H1 (cell line): ENCODE measurements at regions not wholly inside any gene's neighbourhood (a gene's known extent, or its start where the extent isn't known, plus 50 kb on each side); places are given as distances from the start of the nearest gene placed in this dataset.

Experiments
- CTCF ChIA-PET: fragments of 300-600 bp; sonication (Branson Sonifier 250); formaldehyde crosslinking; loops from one replicate; lab custom pipeline; 2021; ENCODE audit not compliant: partially characterized antibody; lab: Charles Lee
- POLR2A ChIA-PET: fragments of 300-600 bp; sonication (Branson Sonifier 250); formaldehyde crosslinking; loops from one replicate; lab custom pipeline; 2021; ENCODE audit warnings: inconsistent platforms; ENCODE audit not compliant: partially characterized antibody; lab: Charles Lee
- DNase-seq, 2 experiments: peaks; one replicate each; pipeline versions ENCODE4 v3.0.0 to v3.0.0-alpha.2; 2010 to 2022; ENCODE audit warnings: low spot score in 2 of 2, low read depth in 1 of 2, mixed read lengths in 1 of 2
- FAIRE-seq: peaks from 2 replicates; lab custom pipeline; 2011; peaks lifted over from hg19 to GRCh38; lab: Jason Lieb, UNC
- H2AFZ ChIP-seq: 2 replicates; pipeline ENCODE4 v1.8.1; 2012; ENCODE audit warnings: low read length, inconsistent platforms
- H2AK5ac ChIP-seq: 2 replicates; pipeline ENCODE4 v1.6.1; 2013; ENCODE audit warnings: low read depth, low read length
- H2BK120ac ChIP-seq: replicated peaks from 2 replicates; pipeline ENCODE3; 2013; ENCODE audit warnings: low read depth, low read length, inconsistent platforms
- H2BK12ac ChIP-seq: 2 replicates; pipeline ENCODE4 v1.6.1; 2013; ENCODE audit warnings: low read depth, low read length
- H2BK15ac ChIP-seq: 2 replicates; pipeline ENCODE4 v1.6.1; 2013; ENCODE audit warnings: low read length
- H2BK20ac ChIP-seq: 2 replicates; pipeline ENCODE4 v1.6.1; 2013; ENCODE audit warnings: low read length
- H2BK5ac ChIP-seq: 2 replicates; pipeline ENCODE4 v1.6.1; 2013; ENCODE audit warnings: low read depth, low read length
- H3K14ac ChIP-seq: 2 replicates; pipeline ENCODE4 v1.6.1; 2013; ENCODE audit warnings: inconsistent platforms; ENCODE audit not compliant: insufficient read length
- H3K18ac ChIP-seq: 2 replicates; pipeline ENCODE4 v1.6.1; 2013; ENCODE audit warnings: low read length; ENCODE audit errors: extremely low read depth
- H3K23ac ChIP-seq: 2 replicates; pipeline ENCODE4 v1.6.1; 2013; ENCODE audit warnings: inconsistent platforms; ENCODE audit not compliant: insufficient read length
- H3K23me2 ChIP-seq: 2 replicates; pipeline ENCODE4 v1.6.1; 2013; ENCODE audit warnings: low read depth, low read length
- H3K27ac ChIP-seq: 2 replicates; pipeline ENCODE4 v1.6.1; 2011; ENCODE audit warnings: low read depth, low read length, inconsistent platforms
- H3K27me3 ChIP-seq, 4 experiments: replicated peaks in 1 of 4; 1 replicate in 1 of 4; 2 replicates in 3 of 4; pipeline versions ENCODE4 v1.6.1 to v1.8.1; 2011 to 2013; ENCODE audit warnings: low read length in 3 of 4, mild to moderate bottlenecking in 3 of 4, inconsistent platforms in 2 of 4, mixed read lengths in 2 of 4, moderate library complexity in 1 of 4; ENCODE audit not compliant: control insufficient read depth in 3 of 4, insufficient read depth in 3 of 4; ENCODE audit errors: extremely low read depth in 1 of 4
- H3K36me3 ChIP-seq, 4 experiments: 2 replicates each; pipeline versions ENCODE4 v1.6.1 to v1.8.1; 2011 to 2013; ENCODE audit warnings: mild to moderate bottlenecking in 4 of 4, low read length in 3 of 4, moderate library complexity in 2 of 4, control low read depth in 1 of 4, inconsistent platforms in 1 of 4; ENCODE audit not compliant: insufficient read depth in 4 of 4, control insufficient read depth in 2 of 4
- H3K4ac ChIP-seq: replicated peaks from 2 replicates; pipeline ENCODE3; 2013; ENCODE audit warnings: low read length, low read depth, mixed read lengths, inconsistent platforms; ENCODE audit not compliant: insufficient read length
- H3K4me1 ChIP-seq, 4 experiments: replicated peaks in 1 of 4; 1 replicate in 1 of 4; 2 replicates in 3 of 4; pipeline versions ENCODE4 v1.6.1 to v1.8.1; 2011 to 2013; ENCODE audit warnings: low read length in 3 of 4, inconsistent platforms in 2 of 4, mixed read lengths in 1 of 4; ENCODE audit not compliant: insufficient read depth in 4 of 4, control insufficient read depth in 3 of 4
- H3K4me2 ChIP-seq, 2 experiments: 2 replicates each; pipeline versions ENCODE4 v1.6.1 to v1.8.1; 2011 to 2013; ENCODE audit warnings: low read depth in 2 of 2, low read length in 2 of 2, control low read depth in 1 of 2, inconsistent platforms in 1 of 2, mild to moderate bottlenecking in 1 of 2; ENCODE audit not compliant: insufficient read depth in 1 of 2
- H3K4me3 ChIP-seq, 4 experiments: fragments of 200-600, 300-600 bp in 1 of 4; sonication (generic), shearing (Covaris generic), sonication (Bioruptor Twin) in 1 of 4; 2 replicates each; pipeline versions ENCODE4 v1.5.1 to v1.8.1; 2011 to 2016; ENCODE audit warnings: low read length in 4 of 4, low read depth in 3 of 4, control low read depth in 2 of 4, inconsistent platforms in 2 of 4, mild to moderate bottlenecking in 2 of 4, mixed read lengths in 1 of 4, moderate library complexity in 1 of 4; ENCODE audit not compliant: insufficient read depth in 2 of 4; ENCODE audit errors: extremely low read depth in 1 of 4
- H3K56ac ChIP-seq: replicated peaks from 2 replicates; pipeline ENCODE3; 2013; ENCODE audit warnings: low read depth, mild to moderate bottlenecking, mixed read lengths, low read length, inconsistent platforms; ENCODE audit not compliant: insufficient read length
- H3K79me1 ChIP-seq: 2 replicates; pipeline ENCODE4 v1.6.1; 2013; ENCODE audit warnings: low read depth, low read length, control low read depth
- H3K79me2 ChIP-seq, 2 experiments: 2 replicates each; pipeline versions ENCODE4 v1.6.1 to v1.8.1; 2012 to 2013; ENCODE audit warnings: low read length in 2 of 2, mild to moderate bottlenecking in 2 of 2, inconsistent platforms in 1 of 2; ENCODE audit not compliant: insufficient read depth in 2 of 2, control insufficient read depth in 1 of 2
- H3K9ac ChIP-seq, 4 experiments: replicated peaks in 1 of 4; 1 replicate in 1 of 4; 2 replicates in 3 of 4; pipeline versions ENCODE4 v1.6.1 to v1.8.1; 2011 to 2013; ENCODE audit warnings: low read depth in 3 of 4, low read length in 3 of 4, control low read depth in 2 of 4, mild to moderate bottlenecking in 2 of 4, moderate library complexity in 2 of 4, inconsistent platforms in 1 of 4; ENCODE audit errors: extremely low read depth in 1 of 4
- H3K9me3 ChIP-seq, 2 experiments: 2 replicates each; pipeline versions ENCODE4 v1.6.1 to v1.8.1; 2012 to 2013; ENCODE audit warnings: mild to moderate bottlenecking in 2 of 2, moderate library complexity in 2 of 2, control low read depth in 1 of 2, inconsistent platforms in 1 of 2, low read depth in 1 of 2, low read length in 1 of 2, mixed read lengths in 1 of 2; ENCODE audit not compliant: insufficient read depth in 2 of 2
- H4K20me1 ChIP-seq, 2 experiments: replicated peaks in 1 of 2; 2 replicates each; pipeline versions ENCODE3 to v1.8.1; 2011 to 2013; ENCODE audit warnings: inconsistent platforms in 2 of 2, low read length in 2 of 2, mild to moderate bottlenecking in 1 of 2; ENCODE audit not compliant: insufficient read depth in 2 of 2, control insufficient read depth in 1 of 2
- H4K5ac ChIP-seq: 2 replicates; pipeline ENCODE4 v1.6.1; 2013; ENCODE audit warnings: low read length, low read depth, mixed read lengths, inconsistent platforms; ENCODE audit not compliant: insufficient read length
- H4K8ac ChIP-seq: 2 replicates; pipeline ENCODE4 v1.8.0; 2013; ENCODE audit warnings: mild to moderate bottlenecking, moderate library complexity, low read length, inconsistent platforms; ENCODE audit not compliant: insufficient read depth; ENCODE audit errors: extremely low read depth
- H4K91ac ChIP-seq: replicated peaks from 2 replicates; pipeline ENCODE3; 2013; ENCODE audit warnings: low read length, mixed read lengths, inconsistent platforms; ENCODE audit not compliant: insufficient read length
- BCL11A ChIP-seq, 2 experiments: IDR thresholded peaks; one replicate each; pipeline ENCODE4 v1.6.1; 2011; ENCODE audit warnings: low read depth in 2 of 2, low read length in 2 of 2, mild to moderate bottlenecking in 2 of 2
- BRCA1 ChIP-seq: IDR thresholded peaks from 2 replicates; pipeline ENCODE4 v1.6.1; 2012; ENCODE audit warnings: low read depth, low read length, improper control_type of control experiment
- KDM1A ChIP-seq: fragments of 200-600, 300-600 bp; sonication (generic); IDR thresholded peaks from 2 replicates; pipeline ENCODE4 v1.7.1; 2016; ENCODE audit warnings: mild to moderate bottlenecking, low read length, borderline replicate concordance
- MAFK ChIP-seq: IDR thresholded peaks from 2 replicates; pipeline ENCODE4 v1.6.1; 2012; ENCODE audit warnings: low read depth, mild to moderate bottlenecking, improper control_type of control experiment, low read length
- RBBP5 ChIP-seq: IDR thresholded peaks from 2 replicates; pipeline ENCODE4 v1.7.1; 2012; ENCODE audit warnings: low read depth, mild to moderate bottlenecking, inconsistent platforms, low read length, moderate library complexity, borderline replicate concordance
- SRF ChIP-seq: IDR thresholded peaks from 2 replicates; pipeline ENCODE4 v1.6.1; 2011; ENCODE audit warnings: mild to moderate bottlenecking, low read depth, low read length, moderate library complexity
- WGBS, 2 experiments: shearing (Covaris generic) in 1 of 2; methylation state at CpG; one replicate each; pipeline versions ENCODE4 v1.1.6 to v1.1.7; 2013 to 2015; ENCODE audit warnings: low lambda C conversion rate in 2 of 2, mixed read lengths in 2 of 2, inconsistent platforms in 1 of 2, low coverage in 1 of 2, missing lambda C conversion rate in 1 of 2; ENCODE audit not compliant: insufficient replicate concordance in 2 of 2, insufficient coverage in 1 of 2, insufficient read length in 1 of 2; ENCODE audit errors: extremely low coverage in 1 of 2, missing lambda C conversion rate in 1 of 2; 5-methylcytosine and 5-hydroxymethylcytosine counted together

GRCh38 chr3:59578129-59578528 is 528.3 kb upstream of the CFAP20DC start:
- no peak overlapping the region for H4K8ac ChIP-seq
- TF ChIP-seq RBBP5 (no peak), BRCA1 (no peak), SRF (no peak), BCL11A (IDR thresholded peaks at IDR 0.05; ENCODE audit: low read depth in 2 of 2, low read length in 2 of 2) (no peak), MAFK (no peak), KDM1A (no peak)

More at GRCh38 chr3:59578129-59578528, 528.3 kb upstream of the CFAP20DC start:
- Histone ChIP-seq H3K56ac (no peak overlapping the region), H4K91ac (no peak overlapping the region), H3K27ac (no peak overlapping the region), H3K4ac (no peak overlapping the region), H3K9me3 (0 out of 4 replicates have a peak, but pooled peaks cover 0 to 3% of the 10 kb centered on the region in 2 experiments), H3K4me2 (no peak overlapping the region), H3K36me3 (no peaks in the 10 kb centered on the region), H3K9ac (no peak overlapping the region), H2BK12ac (no peak overlapping the region), H3K79me1 (no peaks in the 10 kb centered on the region), H3K4me3 (no peak overlapping the region), H2BK5ac (no peak overlapping the region), H3K18ac (no peak overlapping the region), H2BK15ac (no peak overlapping the region), H3K4me1 (no peaks in the 10 kb centered on the region), H3K14ac (no peak overlapping the region), H3K79me2 (no peaks in the 10 kb centered on the region), H4K20me1 (no peaks in the 10 kb centered on the region), H3K23ac (no peak overlapping the region), H2AFZ (no peak overlapping the region), H3K23me2 (no peaks in the 10 kb centered on the region), H2BK120ac (no peak overlapping the region), H2BK20ac (no peak overlapping the region), H3K27me3 (no peaks in the 10 kb centered on the region), H4K5ac (no peak overlapping the region), H2AK5ac (no peak overlapping the region)
- no peak for FAIRE-seq
- POLR2A ChIA-PET, result no interaction called here
- CTCF ChIA-PET, result interaction anchor here (0.9 to 1.8 kb wide), 2 partner anchors 280 to 285 kb away, joined by 4 to 13 read pairs; no protein-coding TSS in a partner anchor
- no peak for DNase-seq
- WGBS, 2 experiments, result 89% methylated on average over 1 of the region's 1 CpG; no CpG with 5 or more reads in 1 of the 2 experiments
